ENCODE measurements at regions not wholly inside any gene's neighbourhood (a gene's known extent, or its start where the extent isn't known, plus 50 kb on each side); places are given as distances from the start of the nearest gene placed in this dataset.

DNA sequence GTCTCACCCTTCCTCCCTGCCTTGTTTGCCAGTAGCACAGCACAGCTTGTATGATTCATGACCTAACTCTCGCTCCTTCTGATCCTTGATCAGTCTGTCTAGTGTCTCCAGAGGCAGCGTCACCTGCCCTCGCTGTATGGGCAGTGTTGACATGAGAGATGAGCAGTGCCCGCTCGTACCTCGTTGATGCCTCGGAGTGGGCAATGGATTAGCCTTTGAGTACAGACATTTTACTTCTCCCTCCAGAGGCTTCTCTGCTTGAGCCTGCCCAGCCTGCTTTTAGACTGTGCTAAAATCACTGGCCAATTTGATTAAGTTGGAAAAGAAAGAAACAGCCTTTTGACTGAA, 569.0 kb downstream of the NTRK3 start:
- 81 to 90% (median 84%) methylated on average over 7 of the region's 7 CpGs for WGBS, 5 donors
- intact Hi-C loops (cut with DNase I; ENCODE audit: low total_unique reads), result no loop called here
- Histone ChIP-seq H3K9me3 (peaks cover 0 to 21% (median 3%) of the 10 kb centered on the region in 4 donors), H3K4me1 (no peaks in the 10 kb centered on the region), H3K4me3 (no peak overlapping the region), H3K27me3 (no peaks in the 10 kb centered on the region), H3K36me3 (no peaks in the 10 kb centered on the region), H3K27ac (no peak overlapping the region)
- TF ChIP-seq POLR2A (IDR thresholded peaks at IDR 0.05) (no peak), EP300 (IDR thresholded peaks at IDR 0.05) (no peak), POLR2AphosphoS5 (IDR thresholded peaks at IDR 0.05) (no peak)
- no peak for DNase-seq

DNA sequence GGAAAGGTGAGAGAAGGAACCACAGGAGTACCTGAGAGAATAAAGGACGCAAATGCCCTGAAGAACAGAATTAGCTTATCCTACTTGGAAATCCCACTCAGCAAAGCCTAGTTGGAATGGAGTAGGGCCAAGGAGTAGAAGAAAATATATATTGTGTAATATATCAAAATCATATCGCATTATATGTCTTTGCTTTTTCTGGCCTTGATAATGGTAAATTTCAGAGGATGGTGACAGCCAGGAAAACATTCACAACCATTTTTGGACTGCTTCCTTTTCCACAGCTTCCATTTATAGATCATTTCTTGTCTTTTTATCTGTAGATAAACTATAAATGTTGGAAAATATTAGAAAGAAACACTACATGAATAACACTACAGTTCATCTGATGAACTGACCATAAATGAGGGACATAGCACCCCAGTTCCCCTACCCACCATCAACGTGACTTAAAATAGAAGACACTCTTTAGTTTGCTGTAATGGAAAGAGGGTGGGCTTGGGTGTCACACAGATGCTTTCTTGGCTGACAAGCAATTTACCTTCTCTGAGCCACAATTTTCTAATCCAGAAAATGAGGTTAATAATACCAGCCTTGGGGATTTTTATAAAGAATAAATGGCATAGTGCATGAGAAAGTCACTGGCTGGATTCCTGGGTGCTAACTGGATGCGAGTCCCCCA, 569.6 kb downstream of the NTRK3 start:
- no peak for DNase-seq
- H3K4me3 ChIP-seq, result no peak overlapping the region
- TF ChIP-seq EP300 (IDR thresholded peaks at IDR 0.05) (no peak), POLR2A (IDR thresholded peaks at IDR 0.05) (no peak), POLR2AphosphoS5 (IDR thresholded peaks at IDR 0.05) (no peak)
- TF ChIP-seq, protein P1, sequence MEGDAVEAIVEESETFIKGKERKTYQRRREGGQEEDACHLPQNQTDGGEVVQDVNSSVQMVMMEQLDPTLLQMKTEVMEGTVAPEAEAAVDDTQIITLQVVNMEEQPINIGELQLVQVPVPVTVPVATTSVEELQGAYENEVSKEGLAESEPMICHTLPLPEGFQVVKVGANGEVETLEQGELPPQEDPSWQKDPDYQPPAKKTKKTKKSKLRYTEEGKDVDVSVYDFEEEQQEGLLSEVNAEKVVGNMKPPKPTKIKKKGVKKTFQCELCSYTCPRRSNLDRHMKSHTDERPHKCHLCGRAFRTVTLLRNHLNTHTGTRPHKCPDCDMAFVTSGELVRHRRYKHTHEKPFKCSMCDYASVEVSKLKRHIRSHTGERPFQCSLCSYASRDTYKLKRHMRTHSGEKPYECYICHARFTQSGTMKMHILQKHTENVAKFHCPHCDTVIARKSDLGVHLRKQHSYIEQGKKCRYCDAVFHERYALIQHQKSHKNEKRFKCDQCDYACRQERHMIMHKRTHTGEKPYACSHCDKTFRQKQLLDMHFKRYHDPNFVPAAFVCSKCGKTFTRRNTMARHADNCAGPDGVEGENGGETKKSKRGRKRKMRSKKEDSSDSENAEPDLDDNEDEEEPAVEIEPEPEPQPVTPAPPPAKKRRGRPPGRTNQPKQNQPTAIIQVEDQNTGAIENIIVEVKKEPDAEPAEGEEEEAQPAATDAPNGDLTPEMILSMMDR (IDR thresholded peaks at IDR 0.05), result no peak
- H3K27me3 ChIP-seq, result no peaks in the 10 kb centered on the region
- intact Hi-C loops (cut with DNase I; ENCODE audit: low total_unique reads), result no loop called here
- no peaks in the 10 kb centered on the region for H3K4me1 ChIP-seq
- H3K27ac ChIP-seq, result no peak overlapping the region
- 77 to 91% (median 84%) methylated on average over 4 of the region's 4 CpGs for WGBS, 5 donors
- H3K9me3 ChIP-seq, result peaks cover 0 to 16% (median under 1%) of the 10 kb centered on the region in 4 donors
- H3K36me3 ChIP-seq, result no peaks in the 10 kb centered on the region

DNA sequence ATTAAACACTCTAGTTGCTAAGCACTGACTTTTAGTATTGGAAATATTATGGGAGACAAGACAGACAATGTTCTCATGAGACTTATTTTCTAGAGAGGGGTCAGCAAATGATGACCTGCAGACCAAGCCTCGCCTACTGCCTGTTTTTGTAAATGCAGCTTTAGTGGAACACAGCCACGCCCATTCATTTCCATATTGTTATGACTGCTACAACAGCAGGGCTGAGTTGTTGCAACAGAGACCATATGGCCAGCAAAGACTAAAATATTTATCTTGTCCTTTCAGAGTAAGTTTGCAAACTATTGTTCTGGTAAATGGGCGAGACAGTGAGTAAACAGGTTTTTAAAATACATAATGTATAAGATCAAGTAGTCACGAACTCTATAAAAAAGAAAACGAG, 570.2 kb downstream of the NTRK3 start:
- no peaks in the 10 kb centered on the region for H3K4me1 ChIP-seq

GRCh38 chr15:87682527-87682926, 574.0 kb downstream of the NTRK3 start:
- no peaks in the 10 kb centered on the region for H3K4me1 ChIP-seq
- no peak overlapping the region for H3K27ac ChIP-seq
- H3K4me3 ChIP-seq, result no peak overlapping the region
- H3K36me3 ChIP-seq, result no peaks in the 10 kb centered on the region
- no peak for DNase-seq
- H3K27me3 ChIP-seq, result no peaks in the 10 kb centered on the region
- peaks cover 0 to 13% (median 4%) of the 10 kb centered on the region in 4 donors for H3K9me3 ChIP-seq
- intact Hi-C loops (cut with DNase I; ENCODE audit: low total_unique reads), result no loop called here
- TF ChIP-seq POLR2A (IDR thresholded peaks at IDR 0.05), result no peak
- no peak for TF ChIP-seq EP300 (IDR thresholded peaks at IDR 0.05)
- TF ChIP-seq, protein P1 (IDR thresholded peaks at IDR 0.05), result no peak
- TF ChIP-seq POLR2AphosphoS5 (IDR thresholded peaks at IDR 0.05), result no peak
- 48 to 75% (median 56%) methylated on average over 1 of the region's 1 CpG for WGBS, 5 donors

More for the DNA sequence above, 570.2 kb downstream of the NTRK3 start:
- WGBS, 5 donors, result 43 to 64% (median 52%) methylated on average over 5 of the region's 5 CpGs
- intact Hi-C loops (cut with DNase I; ENCODE audit: low total_unique reads), result no loop called here
- Histone ChIP-seq H3K4me3 (no peak overlapping the region), H3K36me3 (no peaks in the 10 kb centered on the region), H3K27ac (no peak overlapping the region), H3K9me3 (peaks cover 0 to 11% (median 0%) of the 10 kb centered on the region in 4 donors), H3K27me3 (no peaks in the 10 kb centered on the region)
- DNase-seq, result no peak
- no peak for TF ChIP-seq EP300 (IDR thresholded peaks at IDR 0.05)
- no peak for TF ChIP-seq POLR2AphosphoS5 (IDR thresholded peaks at IDR 0.05)
- no peak for TF ChIP-seq POLR2A (IDR thresholded peaks at IDR 0.05)
- TF ChIP-seq, protein P1 (IDR thresholded peaks at IDR 0.05), result no peak

DNA sequence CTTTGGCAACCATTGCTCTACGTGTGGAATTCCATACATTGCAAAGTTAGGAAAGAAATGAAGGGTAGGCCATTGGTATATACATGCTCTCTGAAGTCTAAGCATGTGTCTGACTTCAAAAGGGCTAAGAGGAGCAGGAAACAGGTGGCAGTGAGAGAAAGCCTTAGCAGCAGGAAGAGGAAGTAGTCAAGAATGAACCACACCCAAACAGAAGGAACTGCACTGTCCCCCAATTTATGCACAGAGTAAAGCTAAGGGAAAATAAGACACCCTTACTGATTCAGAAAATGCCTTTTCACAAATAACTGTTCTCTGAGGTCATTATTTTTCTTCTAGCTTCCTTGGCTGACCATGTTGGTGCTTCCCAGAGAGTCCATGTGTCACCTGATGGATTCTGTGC, 575.4 kb downstream of the NTRK3 start:
- intact Hi-C loops (cut with DNase I; ENCODE audit: low total_unique reads), result no loop called here
- no peaks in the 10 kb centered on the region for H3K4me1 ChIP-seq
- no peak for TF ChIP-seq EP300 (IDR thresholded peaks at IDR 0.05)
- TF ChIP-seq, protein P1 (IDR thresholded peaks at IDR 0.05), result no peak
- no peak for TF ChIP-seq POLR2A (IDR thresholded peaks at IDR 0.05)
- no peak for TF ChIP-seq POLR2AphosphoS5 (IDR thresholded peaks at IDR 0.05)
- H3K9me3 ChIP-seq, result peaks cover 0 to 13% (median 6%) of the 10 kb centered on the region in 4 donors
- H3K36me3 ChIP-seq, result no peaks in the 10 kb centered on the region
- no peaks in the 10 kb centered on the region for H3K27me3 ChIP-seq
- no peak overlapping the region for H3K27ac ChIP-seq
- DNase-seq, result no peak
- 67 to 80% (median 74%) methylated on average over 1 of the region's 1 CpG for WGBS, 5 donors
- H3K4me3 ChIP-seq, result no peak overlapping the region
